ENCODE measurements at regions not wholly inside any gene's neighbourhood (a gene's known extent, or its start where the extent isn't known, plus 50 kb on each side); places are given as distances from the start of the nearest gene placed in this dataset.
"Not testable (repeated sequence)": the region's sequence is repeated elsewhere in the genome, so short reads cannot be mapped to it uniquely, and the experiment has no call there.

DNA sequence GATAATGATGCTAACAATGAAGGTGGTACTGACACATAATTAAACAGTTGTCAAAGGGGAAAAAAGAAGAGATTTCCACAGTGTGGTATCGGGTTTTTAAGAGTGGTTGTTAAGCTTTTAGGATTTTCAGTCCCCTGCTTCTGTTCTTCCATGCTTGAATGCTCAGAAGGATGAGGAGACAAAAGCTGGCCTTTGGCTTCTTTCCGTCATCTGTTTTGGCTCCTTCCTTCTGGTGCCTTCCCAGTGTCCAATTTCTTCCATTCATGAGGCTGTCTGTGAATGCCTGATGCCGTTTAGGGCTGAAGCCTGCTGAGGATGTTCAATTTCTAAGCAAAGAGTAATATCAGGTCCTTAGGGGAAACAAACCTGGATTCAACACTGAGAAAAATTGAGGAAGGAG, 179.6 kb upstream of the GLRA1 start:
- no peak for DNase-seq

- not testable (repeated sequence) for DNase-seq
These were observed 178.3 kb upstream of the GLRA1 start for GRCh38 chr5:152102908-152103307.

GRCh38 chr5:152102057-152102456, 177.4 kb upstream of the GLRA1 start:
- DNase-seq: no peak

DNA sequence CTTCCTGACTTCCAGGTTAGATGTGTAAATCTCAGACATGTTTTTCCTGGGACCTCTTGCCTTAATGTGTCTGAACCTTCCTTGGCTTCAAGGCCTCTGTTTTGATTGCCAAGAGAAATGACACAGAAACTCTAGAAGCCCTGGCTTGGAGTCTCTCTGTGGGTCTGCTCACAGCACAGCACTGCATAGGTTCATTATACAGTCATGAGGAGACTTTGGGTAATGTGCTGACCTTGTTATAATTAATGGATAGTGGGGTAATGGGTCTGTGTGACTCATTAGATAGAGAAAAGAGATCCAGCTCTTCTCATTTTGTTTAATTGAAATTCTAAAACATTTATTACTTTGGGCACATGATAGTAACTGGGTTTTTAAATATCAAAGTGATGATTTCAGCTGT, 175.8 kb upstream of the GLRA1 start:
- no peak for DNase-seq

- no peak for DNase-seq
These were observed 172.5 kb upstream of the GLRA1 start for GRCh38 chr5:152097128-152097527.

- no peak for DNase-seq
These were observed 170.1 kb upstream of the GLRA1 start for GRCh38 chr5:152094716-152095115.

DNA sequence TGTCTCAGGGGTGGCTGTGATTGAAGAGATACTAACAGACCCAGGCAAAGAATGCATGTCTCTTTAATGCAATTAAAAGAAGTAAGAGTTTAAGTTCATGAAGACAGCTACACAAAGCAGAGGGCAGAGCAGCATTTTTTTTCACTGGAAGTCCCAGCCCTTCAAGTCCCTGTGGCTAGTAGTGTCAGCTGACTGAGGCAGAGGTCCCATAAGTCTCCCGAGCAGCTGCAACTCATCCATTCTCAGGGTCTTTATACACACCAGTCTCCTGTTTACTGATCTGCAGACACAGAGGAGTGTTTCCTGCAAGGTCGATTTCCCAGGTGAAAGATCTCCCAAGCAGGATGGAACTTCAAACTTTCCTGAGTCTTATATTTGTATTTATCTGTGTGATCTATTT, 169.4 kb upstream of the GLRA1 start:
- DNase-seq: no peak

DNA sequence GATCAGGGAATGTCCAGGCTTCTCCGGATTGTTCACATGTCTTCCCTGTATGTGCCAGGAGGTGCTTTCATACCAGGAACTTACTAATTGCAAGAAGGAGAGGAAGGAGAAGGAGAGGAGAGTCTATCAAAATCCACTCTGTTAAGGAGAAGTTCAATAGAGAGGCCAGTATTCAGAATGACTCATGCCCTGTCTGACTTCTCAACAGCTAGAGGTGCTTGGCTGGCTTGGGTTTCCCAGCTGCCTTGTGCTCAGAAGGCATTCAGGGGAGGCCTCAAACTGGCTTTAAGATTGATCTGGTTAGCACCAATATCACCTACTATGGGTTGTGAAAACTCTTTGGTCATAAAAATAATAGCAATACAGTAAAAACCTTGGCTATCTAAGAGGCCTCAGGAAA, 167.9 kb upstream of the GLRA1 start:
- no peak for DNase-seq

- no peak for DNase-seq
These were observed 165.0 kb upstream of the GLRA1 start for GRCh38 chr5:152089644-152090043.

- no peak for DNase-seq
These were observed 162.0 kb upstream of the GLRA1 start for GRCh38 chr5:152086668-152087067.

DNA sequence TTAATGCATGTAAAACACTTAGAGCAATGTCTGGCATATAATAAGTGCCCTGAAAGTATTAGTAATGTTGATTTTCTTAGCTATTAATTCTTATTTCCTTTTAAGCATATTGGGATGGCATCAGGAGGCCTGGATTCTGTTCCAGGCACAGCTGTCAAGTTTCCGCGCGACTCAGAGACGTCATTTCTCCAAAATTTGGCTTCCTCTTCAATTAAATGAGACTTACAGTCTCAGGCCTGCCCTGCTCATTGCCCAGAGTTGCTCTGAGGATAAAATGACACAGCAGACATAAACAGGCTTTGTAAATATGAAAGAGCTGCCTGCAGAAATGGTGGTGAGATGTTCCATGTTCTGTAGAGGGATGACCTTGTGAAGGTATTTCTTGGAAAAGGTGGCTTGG, 159.8 kb upstream of the GLRA1 start:
- no peak for DNase-seq

DNA sequence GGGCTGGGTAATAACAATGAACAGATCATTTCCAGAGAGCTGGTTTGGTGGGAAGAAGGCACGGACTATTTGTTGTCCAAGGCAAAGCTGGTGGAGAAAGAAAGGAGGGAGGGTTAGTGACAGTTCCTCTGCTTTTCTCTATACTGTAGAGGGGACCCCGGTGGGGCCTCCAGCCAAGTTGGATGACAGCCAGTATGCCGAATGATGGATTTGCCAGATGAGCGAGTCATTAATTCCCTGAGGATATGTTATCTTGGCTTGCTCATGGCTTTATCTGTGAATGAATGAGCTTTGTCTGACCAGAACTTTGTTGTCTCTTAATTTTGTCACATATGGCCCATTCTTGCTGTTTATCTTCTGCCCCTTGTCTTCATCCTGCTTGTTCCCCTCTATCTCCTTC, 158.6 kb upstream of the GLRA1 start:
- no peak for DNase-seq

DNA sequence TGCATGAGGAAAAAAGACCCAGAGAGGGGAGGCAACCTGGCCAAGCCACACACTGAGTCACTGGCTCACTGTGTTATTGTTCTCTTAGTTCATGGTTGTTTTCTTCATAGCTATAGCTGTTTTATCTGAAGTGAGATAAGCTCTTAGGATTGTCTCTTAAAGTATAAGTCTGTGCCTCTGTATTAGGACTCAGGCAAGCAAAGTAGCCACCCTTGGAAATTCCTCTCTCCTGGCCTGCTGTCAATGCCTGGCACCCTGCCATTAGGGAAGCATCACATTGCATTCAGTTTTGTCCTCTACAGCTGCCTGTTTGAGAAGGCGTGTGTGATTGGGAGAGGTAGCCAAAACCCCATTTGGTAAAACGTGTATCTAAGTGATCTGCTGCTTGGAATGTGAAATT, 147.4 kb upstream of the GLRA1 start:
- no peak for DNase-seq

- DNase-seq: no peak
These were observed 145.9 kb upstream of the GLRA1 start for GRCh38 chr5:152070591-152070990.

DNA sequence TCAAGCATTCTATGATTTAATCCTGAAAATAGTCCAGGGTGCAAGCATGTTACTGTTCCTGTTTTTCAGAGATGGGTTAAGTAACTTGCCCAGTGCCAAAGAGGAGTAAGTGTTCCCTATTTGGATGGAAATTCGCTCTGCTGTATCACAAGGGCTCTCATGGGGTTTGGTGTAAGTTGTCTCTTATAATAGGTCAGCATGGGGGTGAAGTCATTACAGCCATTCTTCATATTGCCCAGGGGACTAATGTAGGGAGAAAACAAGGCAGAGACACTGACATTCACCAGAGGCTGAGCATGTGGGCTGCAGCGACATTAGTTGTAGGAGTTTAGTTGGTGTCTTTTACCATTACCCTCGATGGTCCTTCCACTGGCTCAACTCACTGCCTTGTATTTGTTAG, 142.1 kb upstream of the GLRA1 start:
- DNase-seq: no peak

DNA sequence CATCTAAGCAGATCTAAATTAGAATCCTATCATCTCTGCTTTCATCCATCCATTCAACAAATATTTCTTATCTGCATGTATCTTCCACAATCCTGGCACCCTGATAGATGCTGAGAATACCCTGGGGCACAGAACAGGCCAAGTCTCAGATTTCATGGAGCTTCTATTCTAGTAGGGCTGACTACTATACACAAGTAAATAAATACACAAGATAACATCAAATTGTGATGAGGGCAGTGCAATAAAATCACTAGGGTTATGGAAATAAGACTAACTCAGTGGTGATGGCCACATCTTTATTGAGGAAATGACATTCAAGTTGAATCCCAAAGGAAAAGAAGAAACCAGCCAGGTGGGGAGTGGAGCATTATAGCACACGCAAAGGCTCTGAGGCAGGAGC, 138.4 kb upstream of the GLRA1 start:
- no peak for DNase-seq

DNA sequence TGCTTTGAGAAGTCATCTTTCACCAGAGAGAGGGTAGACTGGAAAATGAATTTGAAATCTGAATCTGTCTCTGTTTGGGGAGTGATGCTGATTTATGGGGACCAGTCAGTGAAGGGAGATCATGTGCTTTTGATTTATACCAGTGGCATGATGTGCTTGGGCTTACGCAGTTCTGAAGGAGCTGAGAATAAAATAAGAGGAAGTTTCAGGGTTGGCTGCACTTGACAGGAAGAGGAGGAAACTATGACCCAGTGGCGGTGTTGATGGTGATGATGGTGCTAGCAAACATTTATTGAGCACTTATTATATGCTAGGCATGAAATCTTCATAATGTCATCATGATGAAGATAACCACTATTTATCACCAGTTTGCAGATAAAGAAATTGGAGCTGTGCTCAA, 136.4 kb upstream of the GLRA1 start:
- no peak for DNase-seq

DNA sequence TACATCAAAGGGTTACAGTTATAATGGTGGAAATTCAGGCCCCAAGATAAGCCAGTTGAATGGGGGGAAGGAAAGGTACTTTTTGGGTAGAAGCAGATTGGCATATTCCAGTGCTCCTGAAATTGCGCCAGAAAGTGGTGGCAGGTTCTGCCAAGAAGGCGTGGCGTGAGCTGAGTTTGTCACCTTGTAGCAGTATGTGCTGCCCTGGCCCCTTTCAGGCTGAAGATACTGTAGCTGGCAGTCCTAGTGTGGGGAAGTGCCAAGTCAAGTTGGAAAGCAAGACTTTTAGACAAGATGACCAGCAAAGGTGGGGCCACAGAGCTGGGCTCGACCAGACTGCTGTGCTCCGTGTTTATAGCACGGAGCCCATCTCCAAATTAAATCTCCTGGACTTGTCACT, 133.6 kb upstream of the GLRA1 start:
- no peak for DNase-seq

GRCh38 chr5:152056931-152057330, 132.3 kb upstream of the GLRA1 start:
- no peak for DNase-seq

DNA sequence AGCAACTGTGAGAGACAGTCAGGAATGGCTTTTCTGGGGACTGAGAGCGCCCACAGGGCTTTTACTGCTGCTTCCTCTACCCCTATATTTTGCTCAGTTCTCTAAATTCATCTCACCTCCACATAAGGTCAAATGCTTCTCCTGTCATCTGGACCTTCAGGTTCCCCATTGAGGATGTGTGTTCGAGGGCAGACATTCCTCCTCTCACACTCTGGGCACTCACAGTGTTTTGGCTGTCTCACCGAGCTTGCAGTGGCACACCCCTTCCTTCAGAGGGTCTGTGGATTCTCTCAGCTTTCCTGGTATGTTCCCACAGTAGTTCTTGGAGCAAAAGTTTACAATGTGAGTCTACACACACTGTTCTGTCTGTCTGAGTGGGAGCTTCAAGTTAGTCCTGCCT, 127.8 kb upstream of the GLRA1 start:
- no peak for DNase-seq

DNA sequence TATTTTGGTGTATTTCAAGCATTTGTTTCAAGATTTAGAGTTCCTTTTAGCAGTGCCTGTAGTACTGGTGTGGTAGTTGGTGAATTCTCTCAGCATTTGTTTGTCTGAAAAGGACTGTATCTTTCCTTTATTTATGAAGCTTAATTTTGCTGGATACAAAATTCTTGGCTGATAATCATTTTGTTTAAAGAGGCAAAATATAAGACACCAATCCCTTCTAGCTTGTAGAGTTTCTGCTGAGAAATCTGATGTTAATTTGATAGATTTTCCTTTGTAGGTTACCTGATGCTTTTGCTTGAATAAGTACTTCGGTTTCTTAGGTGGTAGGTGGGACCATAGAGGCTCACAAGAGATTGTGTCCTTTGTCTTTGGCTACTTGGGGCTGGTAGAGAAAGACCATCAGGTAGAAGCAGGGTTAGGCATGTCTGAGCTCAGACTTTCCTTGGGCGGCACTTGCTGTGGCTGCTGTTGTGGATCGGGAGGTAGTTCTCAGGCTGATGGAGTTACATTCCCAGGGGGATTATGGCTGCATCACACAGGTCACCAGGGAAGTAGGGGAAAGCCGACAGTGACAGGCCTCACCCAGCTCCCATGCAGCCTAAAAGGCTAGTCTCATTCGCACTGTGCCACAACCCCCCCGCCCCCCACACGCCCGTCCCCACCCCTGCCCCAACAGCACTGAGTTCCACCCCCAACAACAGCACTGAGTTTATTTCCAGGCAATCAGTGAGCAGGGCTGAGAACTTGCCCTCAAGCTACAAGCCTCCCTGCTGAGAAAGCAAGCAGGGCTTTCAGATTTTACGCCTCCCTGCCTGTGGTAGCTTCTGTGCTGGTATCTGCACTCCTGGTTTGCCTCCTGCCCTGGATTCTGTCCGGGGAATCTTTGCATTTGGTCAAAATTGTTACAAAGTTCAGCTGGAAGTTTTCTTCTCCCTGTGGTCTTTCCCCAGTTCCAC, 127.1 kb upstream of the GLRA1 start:
- no peak for DNase-seq

- no peak for DNase-seq
These were observed 121.7 kb upstream of the GLRA1 start for GRCh38 chr5:152046361-152046760.

GRCh38 chr5:152038856-152039255, 114.2 kb upstream of the GLRA1 start:
- not testable (repeated sequence) for DNase-seq

DNA sequence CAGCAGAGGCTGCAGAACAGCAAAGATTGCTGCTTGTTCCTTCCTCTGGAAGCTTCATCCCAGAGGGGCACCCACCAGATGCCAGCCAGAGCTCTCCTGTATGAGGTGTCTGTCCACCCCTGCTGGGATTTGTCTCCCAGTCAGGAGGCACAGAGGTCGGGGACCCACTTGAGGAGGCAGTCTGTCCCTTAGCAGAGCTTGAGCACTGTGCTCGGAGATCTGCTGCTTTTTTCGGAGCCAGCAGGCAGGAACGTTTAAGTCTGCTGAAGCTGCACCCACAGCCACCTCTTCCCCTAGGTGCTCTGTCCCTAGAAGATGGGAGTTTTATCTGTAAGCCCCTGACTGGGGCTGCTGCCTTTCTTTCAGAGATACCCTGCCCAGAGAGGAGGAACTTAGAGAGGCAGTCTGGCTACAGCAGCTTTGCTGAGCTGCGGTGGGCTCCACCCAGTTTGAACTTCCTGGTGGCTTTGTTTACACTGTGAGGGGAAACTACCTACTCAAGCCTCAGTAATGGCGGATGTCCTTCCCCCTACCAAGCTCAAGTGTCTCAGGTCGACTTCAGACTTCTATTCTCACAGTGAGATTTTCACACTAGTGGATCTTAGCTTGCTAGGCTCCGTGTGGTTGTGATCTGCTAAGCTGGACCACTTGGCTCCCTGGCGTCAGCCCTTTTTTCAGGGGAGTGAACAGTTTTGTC, 101.8 kb upstream of the GLRA1 start:
- DNase-seq: not testable (repeated sequence)

Measured in fibroblast of skin of right quadriceps (primary cell).